CD14-positive monocyte (primary cell): ENCODE measurements at regions not wholly inside any gene's neighbourhood (a gene's known extent, or its start where the extent isn't known, plus 50 kb on each side); places are given as distances from the start of the nearest gene placed in this dataset.
"Not testable (repeated sequence)": the region's sequence is repeated elsewhere in the genome, so short reads cannot be mapped to it uniquely, and the experiment has no call there.

Experiments used
- DNase-seq, 3 donors: peaks; one replicate each; pipeline ENCODE4 v3.0.0-alpha.2; 2011 to 2022
- H2AFZ ChIP-seq: 2 replicates; pipeline ENCODE4 v1.6.0; 2012; ENCODE audit warnings: mild to moderate bottlenecking, low read depth, low read length, inconsistent platforms; ENCODE audit not compliant: insufficient read depth, poor library complexity, severe bottlenecking
- H3K27ac ChIP-seq, 2 donors: 1 replicate in 1 of 2; 2 replicates in 1 of 2; pipeline ENCODE4 v1.5.1; 2012 to 2013; ENCODE audit warnings: low read length in 2 of 2, control low read depth in 1 of 2, inconsistent platforms in 1 of 2, low read depth in 1 of 2, mild to moderate bottlenecking in 1 of 2
- H3K27me3 ChIP-seq, 2 donors: one replicate each; pipeline versions ENCODE4 v1.6.0 to v1.6.1; 2011 to 2013; ENCODE audit warnings: low read length in 2 of 2; ENCODE audit not compliant: control insufficient read depth in 2 of 2, insufficient read depth in 2 of 2
- H3K36me3 ChIP-seq, 2 donors: replicated peaks in 1 of 2; 1 replicate in 1 of 2; 2 replicates in 1 of 2; pipeline versions ENCODE4 v1.5.1 to v1.6.1; 2012 to 2013; ENCODE audit warnings: low read length in 2 of 2, control low read depth in 1 of 2, inconsistent platforms in 1 of 2, mild to moderate bottlenecking in 1 of 2; ENCODE audit not compliant: insufficient read depth in 2 of 2, control insufficient read depth in 1 of 2
- H3K4me1 ChIP-seq, 2 donors: 1 replicate in 1 of 2; 2 replicates in 1 of 2; pipeline versions ENCODE4 v1.5.1 to v1.6.1; 2012 to 2013; ENCODE audit warnings: low read length in 2 of 2, control low read depth in 1 of 2, inconsistent platforms in 1 of 2, mild to moderate bottlenecking in 1 of 2, moderate library complexity in 1 of 2; ENCODE audit not compliant: insufficient read depth in 2 of 2, control insufficient read depth in 1 of 2
- H3K4me2 ChIP-seq: replicated peaks from 2 replicates; pipeline ENCODE3; 2012; ENCODE audit warnings: low read length, moderate library complexity, mild to moderate bottlenecking; ENCODE audit not compliant: poor library complexity, severe bottlenecking; ENCODE audit errors: extremely low read depth
- H3K4me3 ChIP-seq, 3 experiments: fragments of 200-600 bp in 1 of 3; sonication (generic) in 1 of 3; replicated peaks in 1 of 3; 1 replicate in 2 of 3; 2 replicates in 1 of 3; pipeline ENCODE4 v1.5.1; 2011 to 2013; ENCODE audit warnings: low read length in 3 of 3, mild to moderate bottlenecking in 3 of 3, control low read depth in 2 of 3, low read depth in 2 of 3, inconsistent platforms in 1 of 3, moderate library complexity in 1 of 3
- H3K79me2 ChIP-seq: 2 replicates; pipeline ENCODE4 v1.6.0; 2012; ENCODE audit warnings: mild to moderate bottlenecking, control low read depth, inconsistent platforms, low read length, moderate library complexity; ENCODE audit not compliant: insufficient read depth
- H3K9ac ChIP-seq: 2 replicates; pipeline ENCODE4 v1.6.0; 2017; ENCODE audit warnings: low read length, mild to moderate bottlenecking; ENCODE audit not compliant: insufficient read depth, poor library complexity, severe bottlenecking
- H3K9me3 ChIP-seq, 2 donors: replicated peaks in 1 of 2; 1 replicate in 1 of 2; 2 replicates in 1 of 2; pipeline versions ENCODE4 v1.5.1 to v1.6.1; 2012 to 2013; ENCODE audit warnings: low read length in 2 of 2, control low read depth in 1 of 2; ENCODE audit not compliant: control insufficient read depth in 1 of 2, insufficient read depth in 1 of 2
- H4K20me1 ChIP-seq: 2 replicates; pipeline ENCODE4 v1.6.0; 2012; ENCODE audit warnings: mild to moderate bottlenecking, low read length, control low read depth, moderate library complexity; ENCODE audit not compliant: insufficient read depth
- H3K27ac Mint-ChIP-seq, 7 donors: one replicate each; pipeline ENCODE4 v1.8.0; 2020; ENCODE audit warnings: mild to moderate bottlenecking in 7 of 7, mixed read lengths in 7 of 7, moderate library complexity in 6 of 7, inconsistent platforms in 2 of 7
- H3K27me3 Mint-ChIP-seq, 3 donors: one replicate each; pipeline ENCODE4 v1.8.0; 2021 to 2022; ENCODE audit warnings: low read depth in 3 of 3, mild to moderate bottlenecking in 3 of 3, mixed read lengths in 3 of 3, moderate library complexity in 3 of 3, inconsistent platforms in 1 of 3
- H3K36me3 Mint-ChIP-seq, 2 donors: one replicate each; pipeline ENCODE4 v1.8.0; 2020; ENCODE audit warnings: mixed read lengths in 2 of 2, inconsistent platforms in 1 of 2, mild to moderate bottlenecking in 1 of 2
- H3K4me1 Mint-ChIP-seq: one replicate; pipeline ENCODE4 v1.8.0; 2020; ENCODE audit warnings: mild to moderate bottlenecking, mixed read lengths
- H3K4me3 Mint-ChIP-seq, 2 donors: one replicate each; pipeline ENCODE4 v1.8.0; 2020; ENCODE audit warnings: mild to moderate bottlenecking in 2 of 2, mixed read lengths in 2 of 2, moderate library complexity in 1 of 2
- H3K9me3 Mint-ChIP-seq, 7 donors: one replicate each; pipeline ENCODE4 v1.8.0; 2020 to 2022; ENCODE audit warnings: mixed read lengths in 7 of 7, mild to moderate bottlenecking in 6 of 7, moderate library complexity in 6 of 7, inconsistent platforms in 2 of 7
- WGBS: methylation state at CpG from one replicate; pipeline ENCODE4 v1.1.5; 2013; ENCODE audit warnings: missing lambda C conversion rate; ENCODE audit not compliant: insufficient coverage; 5-methylcytosine and 5-hydroxymethylcytosine counted together
- intact Hi-C, 2 donors: fragments of 100-400 bp; cut with micrococcal nuclease; formaldehyde crosslinking; loops; one replicate each; pipeline versions ENCODE4 v1.15.0 to v1.15.1; 2023
- TF ChIP-seq, protein P1 (sequence below): fragments of 200-600 bp; IDR thresholded peaks from one replicate; pipeline ENCODE4 v1.8.0; 2022; ENCODE audit warnings: antibody characterized with exemption, mild to moderate bottlenecking

DNA sequence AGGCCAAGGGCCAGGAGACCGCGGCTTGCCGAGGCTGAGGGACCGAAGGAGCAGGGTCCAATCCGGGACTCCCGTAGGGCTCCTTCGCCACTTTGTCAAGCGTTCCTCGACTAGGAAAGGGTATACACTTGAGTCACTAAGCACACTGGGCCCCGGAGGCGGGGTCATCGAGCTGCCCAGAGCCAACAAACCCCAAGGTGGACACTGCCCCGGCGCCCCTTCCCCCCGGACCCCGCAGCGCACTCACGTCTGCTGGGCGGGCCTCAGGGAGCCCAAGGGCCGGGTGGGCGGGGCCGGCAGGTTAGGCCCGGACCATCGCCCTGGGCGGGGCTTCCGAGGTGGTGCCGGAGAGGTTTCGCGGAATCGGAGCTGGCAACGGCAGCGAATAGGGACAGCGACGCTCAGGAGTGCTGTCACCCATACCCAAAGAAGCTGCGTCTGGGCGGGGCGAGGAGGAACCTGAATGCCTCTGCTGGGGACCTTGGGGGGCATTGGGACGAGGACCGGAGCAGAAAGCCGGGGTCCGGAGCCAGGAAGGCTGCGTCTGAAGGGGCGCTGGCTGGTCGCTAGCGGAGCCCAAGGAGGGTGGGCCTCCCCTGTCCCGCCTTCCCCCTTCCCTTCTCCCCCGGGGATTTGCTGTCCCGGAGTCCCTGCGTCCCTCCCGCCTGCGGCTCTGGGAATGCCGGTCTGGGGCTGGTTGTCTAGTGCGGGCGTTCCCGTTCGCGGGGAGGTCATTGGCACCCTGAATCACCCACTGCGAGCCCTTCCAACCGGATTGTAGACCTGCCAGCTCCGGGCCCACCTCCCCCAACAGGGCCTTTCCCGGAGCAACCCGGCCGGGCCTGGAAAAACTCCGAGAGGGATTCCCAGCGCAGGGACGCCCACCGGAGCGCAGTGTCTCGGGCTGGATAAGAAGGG lies 118.2 kb upstream of the SMURF2 start:
- DNase-seq = peak; percentile 28 to 39 (median 33)
- TF ChIP-seq, protein P1, sequence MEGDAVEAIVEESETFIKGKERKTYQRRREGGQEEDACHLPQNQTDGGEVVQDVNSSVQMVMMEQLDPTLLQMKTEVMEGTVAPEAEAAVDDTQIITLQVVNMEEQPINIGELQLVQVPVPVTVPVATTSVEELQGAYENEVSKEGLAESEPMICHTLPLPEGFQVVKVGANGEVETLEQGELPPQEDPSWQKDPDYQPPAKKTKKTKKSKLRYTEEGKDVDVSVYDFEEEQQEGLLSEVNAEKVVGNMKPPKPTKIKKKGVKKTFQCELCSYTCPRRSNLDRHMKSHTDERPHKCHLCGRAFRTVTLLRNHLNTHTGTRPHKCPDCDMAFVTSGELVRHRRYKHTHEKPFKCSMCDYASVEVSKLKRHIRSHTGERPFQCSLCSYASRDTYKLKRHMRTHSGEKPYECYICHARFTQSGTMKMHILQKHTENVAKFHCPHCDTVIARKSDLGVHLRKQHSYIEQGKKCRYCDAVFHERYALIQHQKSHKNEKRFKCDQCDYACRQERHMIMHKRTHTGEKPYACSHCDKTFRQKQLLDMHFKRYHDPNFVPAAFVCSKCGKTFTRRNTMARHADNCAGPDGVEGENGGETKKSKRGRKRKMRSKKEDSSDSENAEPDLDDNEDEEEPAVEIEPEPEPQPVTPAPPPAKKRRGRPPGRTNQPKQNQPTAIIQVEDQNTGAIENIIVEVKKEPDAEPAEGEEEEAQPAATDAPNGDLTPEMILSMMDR = no peak
- Histone ChIP-seq H3K4me3 (peak overlapping the region; percentile 28 to 81 (median 47)), H3K9me3 (no peaks in the 10 kb centered on the region), H3K4me1 (peaks cover 62 to 72% of the 10 kb centered on the region in 2 donors), H3K9ac (peak overlapping the region; percentile 60), H2AFZ (peak overlapping the region; percentile 57), H3K36me3 (peaks cover 22% of the 10 kb centered on the region in 2 donors), H3K79me2 (peaks cover 3% of the 10 kb centered on the region), H3K27me3 (peaks cover 0 to 18% of the 10 kb centered on the region in 2 donors), H3K4me2 (peak overlapping the region; percentile 82), H4K20me1 (peaks cover 72% of the 10 kb centered on the region), H3K27ac (peak overlapping the region in 1 of 2 donors; percentile 26)
- Mint-ChIP-seq H3K27me3 (peaks cover 8 to 21% (median 18%) of the 10 kb centered on the region in 3 donors), H3K36me3 (peaks cover 27 to 44% of the 10 kb centered on the region in 2 donors), H3K27ac (peak overlapping the region in 6 of 7 donors; percentile 33 to 68 (median 62)), H3K4me3 (peak overlapping the region; percentile 82 to 90), H3K4me1 (peaks cover 58% of the 10 kb centered on the region), H3K9me3 (peaks cover 0 to 4% (median 0%) of the 10 kb centered on the region in 7 donors)
- 2% methylated on average over 60 of the region's 69 CpGs for WGBS
- intact Hi-C loops = no loop called here

DNA sequence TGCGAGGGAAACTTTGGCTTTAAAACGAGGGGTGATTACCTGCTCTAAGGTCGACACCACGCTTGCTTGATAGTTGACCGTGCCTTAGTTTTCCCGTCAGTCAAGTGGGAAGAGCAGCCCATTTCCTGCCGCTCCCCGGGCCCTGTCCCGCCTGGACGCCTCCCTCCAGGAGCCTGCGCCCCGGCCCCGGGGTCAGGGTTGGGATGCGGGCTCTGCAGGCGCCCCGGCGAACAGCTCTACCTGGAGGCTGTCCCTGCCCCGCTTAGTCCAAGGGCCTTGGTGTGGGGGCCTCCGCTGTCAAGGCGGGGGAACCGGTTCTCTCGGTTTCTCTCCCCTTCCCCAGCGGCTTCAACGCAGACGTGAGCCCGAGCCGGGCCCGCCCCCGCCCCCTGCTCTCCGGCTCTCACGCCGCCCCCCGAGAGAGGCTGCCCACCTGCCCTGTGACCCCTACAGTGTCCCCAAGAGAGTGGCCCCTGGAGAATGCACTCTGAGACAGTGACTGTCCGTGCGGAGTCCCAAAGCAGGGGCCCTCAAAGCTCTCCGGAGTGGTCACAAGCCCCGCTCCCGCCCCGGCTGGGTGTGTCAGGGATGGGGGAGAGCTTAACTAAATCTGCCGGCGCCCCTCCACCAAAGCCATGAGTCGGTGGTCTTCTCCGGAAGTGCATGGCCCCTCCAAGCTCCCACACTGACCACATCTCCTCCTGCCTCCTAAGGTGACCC lies 117.4 kb upstream of the SMURF2 start:
- Mint-ChIP-seq H3K27ac (peak overlapping the region in 2 of 7 donors; percentile 33 to 64), H3K9me3 (peaks cover 0 to 4% (median 0%) of the 10 kb centered on the region in 7 donors)
- 16% methylated on average over 37 of the region's 43 CpGs for WGBS

DNA sequence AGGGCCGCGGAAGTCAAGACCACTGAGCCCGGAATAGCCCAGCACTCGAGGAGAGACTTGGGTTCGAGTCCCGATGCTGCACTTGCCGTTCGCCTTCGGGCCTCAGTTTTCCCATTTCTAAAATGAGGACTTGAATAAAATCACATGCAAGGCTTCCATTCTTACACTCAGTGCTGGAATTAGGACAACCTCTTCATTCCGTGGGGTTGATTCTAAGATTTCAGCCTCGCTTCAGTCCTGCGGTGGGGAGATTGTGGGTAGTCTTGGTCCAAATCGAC lies 116.9 kb upstream of the SMURF2 start:
- Mint-ChIP-seq H3K36me3 (peaks cover 18 to 32% of the 10 kb centered on the region in 2 donors), H3K27me3 (peaks cover 8 to 21% (median 18%) of the 10 kb centered on the region in 3 donors), H3K4me3 (peak overlapping the region; percentile 71 to 81), H3K4me1 (peaks cover 60% of the 10 kb centered on the region)
- H3K27ac ChIP-seq, H3K9ac ChIP-seq, H3K9me3 ChIP-seq, H3K36me3 ChIP-seq, H3K79me2 ChIP-seq, DNase-seq, H3K9me3 Mint-ChIP-seq, H2AFZ ChIP-seq, H3K27ac Mint-ChIP-seq: not testable (repeated sequence)
- Histone ChIP-seq H3K27me3 (peaks cover 0 to 18% of the 10 kb centered on the region in 2 donors), H3K4me3 (peak overlapping the region in 1 of 3 experiments; percentile 81), H3K4me1 (peaks cover 62 to 72% of the 10 kb centered on the region in 2 donors), H3K4me2 (peak overlapping the region; percentile 82), H4K20me1 (peaks cover 72% of the 10 kb centered on the region)
- 3% methylated on average over 6 of the region's 13 CpGs for WGBS
- intact Hi-C loops = loop anchor here in 1 of 2 donors (5.0 to 10.0 kb wide), 3 partner anchors 156 to 418 kb away; no protein-coding TSS in a partner anchor

More for the DNA sequence above, 117.4 kb upstream of the SMURF2 start:
- DNase-seq = no peak
- Histone ChIP-seq H3K9me3 (no peaks in the 10 kb centered on the region), H3K36me3 (peaks cover 14% of the 10 kb centered on the region in 2 donors), H3K27ac (no peak overlapping the region), H3K4me1 (peaks cover 62 to 72% of the 10 kb centered on the region in 2 donors), H3K79me2 (peaks cover 6% of the 10 kb centered on the region), H4K20me1 (peaks cover 72% of the 10 kb centered on the region), H2AFZ (no peak overlapping the region), H3K4me2 (peak overlapping the region; percentile 82), H3K27me3 (peaks cover 0 to 18% of the 10 kb centered on the region in 2 donors), H3K9ac (no peak overlapping the region), H3K4me3 (peak overlapping the region in 2 of 3 experiments; percentile 47 to 81)
- Mint-ChIP-seq H3K4me1 (peaks cover 58% of the 10 kb centered on the region), H3K27me3 (peaks cover 8 to 21% (median 18%) of the 10 kb centered on the region in 3 donors), H3K4me3 (peak overlapping the region; percentile 62 to 81), H3K36me3 (peaks cover 23 to 37% of the 10 kb centered on the region in 2 donors)
- intact Hi-C loops = loop anchor here in 1 of 2 donors (5.0 to 10.0 kb wide), 3 partner anchors 155 to 418 kb away; no protein-coding TSS in a partner anchor
- TF ChIP-seq, protein P1 = no peak
